SK-N-SH treated with all-trans-retinoic acid at 6 μM for 48 hours (cell line): ENCODE measurements at regions not wholly inside any gene's neighbourhood (a gene's known extent, or its start where the extent isn't known, plus 50 kb on each side); places are given as distances from the start of the nearest gene placed in this dataset.

Experiments used
- ATAC-seq: fragments of 200-7000 bp; cut with Tn5 transposase; 3 replicates; pipeline ENCODE4 v1.9.1; 2020; ENCODE audit warnings: mild to moderate bottlenecking, moderate library complexity
- ARNTL ChIP-seq: fragments of 450-650 bp; formaldehyde crosslinking; IDR thresholded peaks from 2 replicates; pipeline ENCODE4 v1.5.0; 2020; ENCODE audit warnings: low read depth, mild to moderate bottlenecking, moderate library complexity, borderline replicate concordance
- BACH2 ChIP-seq: fragments of 250-450 bp; sonication (Bioruptor Pico); IDR thresholded peaks from 2 replicates; pipeline ENCODE4 v1.9.0; 2021; ENCODE audit warnings: mild to moderate bottlenecking, borderline replicate concordance
- CREB5 ChIP-seq: fragments of 250-450 bp; sonication (Bioruptor Pico); IDR thresholded peaks from 2 replicates; pipeline ENCODE4 v1.5.1; 2020; ENCODE audit warnings: low read depth, mild to moderate bottlenecking, moderate library complexity
- CSDC2 ChIP-seq: fragments of 250-450 bp; sonication (Bioruptor Pico); IDR thresholded peaks from 2 replicates; pipeline ENCODE4 v1.5.0; 2020; ENCODE audit warnings: mild to moderate bottlenecking, moderate library complexity
- CSRNP3 ChIP-seq: fragments of 250-450 bp; sonication (Bioruptor Pico); IDR thresholded peaks from 2 replicates; pipeline ENCODE4 v1.5.1; 2021; ENCODE audit warnings: mild to moderate bottlenecking, moderate library complexity
- ESRRG ChIP-seq: fragments of 250-450 bp; sonication (Bioruptor Pico); IDR thresholded peaks from 2 replicates; pipeline ENCODE4 v1.6.1; 2021; ENCODE audit warnings: mild to moderate bottlenecking
- GLIS3 ChIP-seq: fragments of 250-450 bp; sonication (Bioruptor Pico); IDR thresholded peaks from 2 replicates; pipeline ENCODE4 v1.5.0; 2020; ENCODE audit warnings: mild to moderate bottlenecking, moderate library complexity
- ISL1 ChIP-seq: fragments of 250-450 bp; sonication (Bioruptor Pico); IDR thresholded peaks from 2 replicates; pipeline ENCODE4 v2.1.2; 2022; ENCODE audit warnings: mild to moderate bottlenecking, moderate library complexity
- OSR1 ChIP-seq: fragments of 250-450 bp; sonication (Bioruptor Pico); IDR thresholded peaks from 2 replicates; pipeline ENCODE4 v1.8.0; 2022; ENCODE audit warnings: moderate library complexity, mild to moderate bottlenecking, inconsistent platforms
- PATZ1 ChIP-seq: fragments of 250-450 bp; sonication (Bioruptor Pico); IDR thresholded peaks from 2 replicates; pipeline ENCODE4 v1.8.0; 2020; ENCODE audit warnings: mild to moderate bottlenecking, moderate library complexity, borderline replicate concordance
- POU6F1 ChIP-seq: fragments of 250-450 bp; sonication (Bioruptor Pico); IDR thresholded peaks from 2 replicates; pipeline ENCODE4 v1.8.0; 2021; ENCODE audit warnings: low read depth, mild to moderate bottlenecking, moderate library complexity, borderline replicate concordance
- PPARA ChIP-seq: fragments of 250-450 bp; sonication (Bioruptor Pico); IDR thresholded peaks from 2 replicates; pipeline ENCODE4 v1.5.0; 2020; ENCODE audit warnings: mild to moderate bottlenecking, borderline replicate concordance
- RARB ChIP-seq: fragments of 250-450 bp; sonication (Bioruptor Pico); IDR thresholded peaks from 2 replicates; pipeline ENCODE4 v1.8.0; 2021; ENCODE audit warnings: mild to moderate bottlenecking, moderate library complexity
- SNAI2 ChIP-seq: fragments of 250-450 bp; sonication (Bioruptor Pico); IDR thresholded peaks from 2 replicates; pipeline ENCODE4 v1.5.0; 2020; ENCODE audit warnings: mild to moderate bottlenecking, moderate library complexity
- TOX ChIP-seq: fragments of 250-450 bp; sonication (Bioruptor Pico); IDR thresholded peaks from 2 replicates; pipeline ENCODE4 v1.8.0; 2021; ENCODE audit warnings: mild to moderate bottlenecking, moderate library complexity, borderline replicate concordance
- TSHZ2 ChIP-seq: fragments of 250-450 bp; sonication (Bioruptor Pico); IDR thresholded peaks from 2 replicates; pipeline ENCODE4 v1.5.0; 2020; ENCODE audit warnings: mild to moderate bottlenecking, moderate library complexity
- ZC3H10 ChIP-seq: fragments of 250-450 bp; sonication (Bioruptor Pico); IDR thresholded peaks from 2 replicates; pipeline ENCODE4 v1.5.1; 2021; ENCODE audit warnings: mild to moderate bottlenecking, moderate library complexity
- ZFP3 ChIP-seq: fragments of 250-450 bp; sonication (Bioruptor Pico); IDR thresholded peaks from 2 replicates; pipeline ENCODE4 v1.5.0; 2020; ENCODE audit warnings: mild to moderate bottlenecking, moderate library complexity
- ZNF565 ChIP-seq: fragments of 450-650 bp; formaldehyde crosslinking; conservative IDR thresholded peaks from 2 replicates; pipeline ENCODE4 v1.5.0; 2020; ENCODE audit warnings: low read depth, mild to moderate bottlenecking, moderate library complexity

GRCh38 chr10:36880898-36881297 is 244.5 kb upstream of the ANKRD30A start:
- ATAC-seq: peak; percentile 81
- TF ChIP-seq TOX (CRISPR knock-in tag) (no peak), BACH2 (CRISPR knock-in tag) (no peak), ISL1 (CRISPR knock-in tag) (no peak), ZNF565 (CRISPR knock-in tag) (no peak), PATZ1 (CRISPR knock-in tag) (no peak), ZFP3 (CRISPR knock-in tag) (no peak), ARNTL (CRISPR knock-in tag) (no peak), PPARA (no peak), TSHZ2 (no peak)

GRCh38 chr10:36872702-36873393 is 252.6 kb upstream of the ANKRD30A start:
- no peak for TF ChIP-seq PATZ1 (CRISPR knock-in tag)
- TF ChIP-seq BACH2 (CRISPR knock-in tag): no peak
- no peak for TF ChIP-seq ARNTL (CRISPR knock-in tag)
- TF ChIP-seq TOX (CRISPR knock-in tag): no peak
- TF ChIP-seq OSR1: no peak
- no peak for TF ChIP-seq SNAI2 (CRISPR knock-in tag)
- no peak for TF ChIP-seq CREB5 (CRISPR knock-in tag)
- no peak for TF ChIP-seq CSRNP3 (CRISPR knock-in tag)
- TF ChIP-seq GLIS3 (CRISPR knock-in tag): no peak
- TF ChIP-seq POU6F1 (CRISPR knock-in tag): no peak
- TF ChIP-seq ISL1 (CRISPR knock-in tag): no peak
- TF ChIP-seq ZFP3 (CRISPR knock-in tag): no peak
- no peak for TF ChIP-seq CSDC2
- TF ChIP-seq, all 23 proteins: peak for 0
- no peak for ATAC-seq

GRCh38 chr10:36840788-36841187 is 284.6 kb upstream of the ANKRD30A start:
- ATAC-seq: no peak
- TF ChIP-seq PPARA (no peak), ESRRG (no peak), ISL1 (CRISPR knock-in tag) (no peak), ZFP3 (CRISPR knock-in tag) (no peak), TSHZ2 (no peak), RARB (CRISPR knock-in tag) (no peak), ZC3H10 (CRISPR knock-in tag) (no peak), POU6F1 (CRISPR knock-in tag) (no peak), BACH2 (CRISPR knock-in tag) (no peak)
